ENCODE measurements at regions not wholly inside any gene's neighbourhood (a gene's known extent, or its start where the extent isn't known, plus 50 kb on each side); places are given as distances from the start of the nearest gene placed in this dataset.

DNA sequence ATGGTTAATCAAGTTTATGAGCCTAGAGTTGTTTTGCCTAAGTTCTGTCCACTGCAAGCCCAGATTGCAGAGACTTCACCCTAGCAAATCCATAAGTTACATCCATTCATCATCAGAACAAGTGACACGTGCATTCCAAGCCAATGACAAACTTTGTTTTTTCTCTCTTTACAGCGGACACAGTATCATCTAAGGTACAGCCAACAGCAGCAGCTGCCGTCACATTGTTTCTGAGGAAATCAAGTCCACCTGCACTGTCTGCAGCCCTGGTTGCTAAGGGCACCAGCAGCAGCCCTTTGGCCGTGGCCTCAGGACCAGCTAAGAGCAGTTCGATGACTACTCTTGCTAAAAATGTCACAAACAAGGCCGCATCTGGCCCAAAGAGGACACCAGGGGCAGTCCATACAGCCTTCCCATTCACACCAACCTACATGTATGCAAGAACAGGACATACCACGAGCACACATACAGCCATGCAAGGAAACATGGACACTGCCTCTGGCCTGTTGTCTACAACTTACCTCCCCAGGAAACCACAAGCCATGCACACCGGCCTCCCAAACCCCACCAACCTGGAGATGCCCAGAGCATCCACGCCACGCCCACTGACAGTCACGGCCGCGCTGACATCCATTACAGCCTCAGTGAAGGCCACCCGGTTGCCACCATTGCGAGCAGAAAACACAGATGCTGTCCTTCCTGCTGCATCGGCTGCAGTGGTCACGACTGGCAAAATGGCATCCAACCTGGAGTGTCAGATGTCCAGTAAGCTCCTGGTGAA is 155.8 kb downstream of the C11orf91 start:
- TF ChIP-seq CEBPG (CRISPR knock-in tag; IDR thresholded peaks at IDR 0.05) (no peak), CEBPG (tag; conservative IDR thresholded peaks at IDR 0.05 in 1 of 2, IDR thresholded peaks at IDR 0.05 in 1 of 2) (no peak), CBX8 (IDR thresholded peaks at IDR 0.05; ENCODE audit: borderline replicate concordance, extremely low read depth, low read depth, low read length, poor library complexity, severe bottlenecking) (no peak), HDGF (IDR thresholded peaks at IDR 0.05) (no peak)

All from K562 (cell line).